WI38 (cell line): ENCODE measurements at regions not wholly inside any gene's neighbourhood (a gene's known extent, or its start where the extent isn't known, plus 50 kb on each side); places are given as distances from the start of the nearest gene placed in this dataset.
"Not testable (repeated sequence)": the region's sequence is repeated elsewhere in the genome, so short reads cannot be mapped to it uniquely, and the experiment has no call there.

Experiments used
- H3K4me3 ChIP-seq: 2 replicates; pipeline ENCODE4 v1.5.1; 2011; ENCODE audit warnings: low read depth, mild to moderate bottlenecking, control low read depth, low read length
- CTCF ChIP-seq: IDR thresholded peaks from 2 replicates; pipeline ENCODE4 v1.5.1; 2012; ENCODE audit warnings: low read depth, mild to moderate bottlenecking, control low read depth, low read length

GRCh38 chr4:162978398-162978797 is 188.3 kb downstream of the NAF1 start:
- no peak for TF ChIP-seq CTCF

DNA sequence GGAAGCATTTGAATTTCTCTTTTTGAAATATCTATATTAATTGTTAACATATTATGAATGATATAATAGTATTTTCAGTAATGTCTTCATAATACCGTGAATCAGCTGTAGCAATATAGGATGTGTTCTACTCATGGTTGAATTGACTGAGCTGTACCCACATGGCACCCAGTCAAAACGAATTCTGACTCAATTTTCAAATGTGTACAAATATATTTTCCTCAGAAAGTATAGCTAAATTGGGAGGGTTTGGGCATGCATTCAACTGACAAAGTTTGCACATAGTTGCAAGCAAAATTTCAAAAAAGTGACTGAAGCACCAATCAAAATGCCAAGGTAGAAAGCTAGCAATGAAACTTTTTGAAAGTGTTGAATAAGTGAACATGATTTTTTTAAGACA is 188.9 kb downstream of the NAF1 start:
- TF ChIP-seq CTCF = no peak
- H3K4me3 ChIP-seq = no peak overlapping the region

More at GRCh38 chr4:162978398-162978797, 188.3 kb downstream of the NAF1 start:
- no peak overlapping the region for H3K4me3 ChIP-seq

DNA sequence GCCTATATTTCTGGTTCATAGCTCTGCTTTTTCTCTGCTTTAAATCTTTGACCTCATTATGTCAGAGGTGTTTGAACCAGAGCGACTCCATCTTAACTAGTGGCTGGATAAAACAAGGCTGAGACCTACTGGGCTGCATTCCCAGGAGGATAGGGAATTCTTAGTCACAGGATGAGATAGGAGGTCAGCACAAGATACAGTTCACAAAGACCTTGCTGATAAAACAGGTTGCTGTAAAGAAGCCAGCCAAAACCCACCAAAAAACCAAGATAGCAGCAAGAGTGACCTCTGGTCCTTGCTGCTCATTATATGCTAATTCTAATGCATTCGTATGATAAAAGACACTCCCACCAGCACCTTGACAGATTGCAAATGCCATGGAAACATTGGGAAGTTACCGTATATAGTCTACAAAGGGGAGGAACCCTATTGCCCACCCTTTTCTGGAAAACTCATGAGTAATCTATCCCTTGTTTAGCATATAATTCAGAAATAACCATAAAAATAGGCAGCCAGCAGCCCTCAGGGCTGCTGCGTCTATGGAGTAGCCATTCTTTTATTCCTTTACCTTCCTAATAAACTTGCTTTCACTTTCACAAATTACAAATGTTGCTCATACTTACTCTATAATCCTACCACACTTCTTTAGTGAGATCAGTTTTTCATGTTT is 193.9 kb downstream of the NAF1 start:
- no peak for TF ChIP-seq CTCF
- H3K4me3 ChIP-seq = no peak overlapping the region

GRCh38 chr4:162969194-162969593 is 197.5 kb downstream of the NAF1 start:
- no peak for TF ChIP-seq CTCF
- no peak overlapping the region for H3K4me3 ChIP-seq

DNA sequence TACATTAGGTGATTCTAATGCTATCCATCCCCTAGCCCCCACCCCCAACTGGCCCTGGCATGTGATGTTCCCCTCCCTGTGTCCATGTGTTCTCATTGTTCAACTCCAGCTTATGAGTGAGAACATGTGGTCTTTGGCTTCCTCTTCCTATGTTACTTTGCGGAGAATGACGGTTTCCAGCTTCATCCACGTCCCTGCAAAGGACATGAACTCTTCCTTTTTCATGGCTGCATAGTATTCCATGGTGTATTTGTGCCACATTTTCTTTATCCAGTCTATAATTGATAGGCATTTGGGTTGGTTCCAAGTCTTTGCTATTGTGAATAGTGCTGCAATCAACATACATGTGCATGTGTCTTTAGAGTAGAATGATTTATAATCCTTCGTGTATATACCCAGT is 200.7 kb downstream of the NAF1 start:
- H3K4me3 ChIP-seq = not testable (repeated sequence)

GRCh38 chr4:162959046-162959445 is 207.6 kb downstream of the NAF1 start:
- no peak for TF ChIP-seq CTCF

DNA sequence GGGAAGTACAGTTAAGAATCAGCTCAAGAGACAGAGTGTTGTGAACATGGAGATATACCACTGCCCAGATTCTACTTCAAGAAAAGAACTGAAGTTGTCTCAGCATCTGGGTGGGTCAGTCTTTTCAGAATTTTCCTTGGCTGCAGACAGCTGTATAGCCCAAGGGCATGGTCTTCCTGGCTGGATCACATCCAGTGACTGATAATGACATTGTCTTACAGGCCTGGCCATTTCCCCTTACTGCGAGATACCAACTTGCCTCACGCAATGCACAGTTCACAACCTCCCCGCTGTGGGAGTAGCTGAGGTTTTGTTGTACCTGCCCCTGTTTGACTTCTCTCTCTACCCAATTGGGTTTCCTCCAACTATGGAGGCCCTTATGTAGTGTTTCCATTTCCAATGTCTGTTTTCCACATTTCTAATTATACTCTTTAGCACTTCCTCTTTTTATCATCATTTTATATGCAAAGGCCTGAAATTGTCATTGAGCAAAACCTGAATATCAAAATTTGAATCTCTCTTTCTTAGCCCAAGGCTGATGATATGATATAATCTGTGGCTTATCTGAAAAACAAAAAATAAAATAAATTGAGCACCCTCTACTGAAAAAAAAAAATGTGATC is 209.1 kb downstream of the NAF1 start:
- no peak overlapping the region for H3K4me3 ChIP-seq
- TF ChIP-seq CTCF = no peak

More at GRCh38 chr4:162959046-162959445, 207.6 kb downstream of the NAF1 start:
- no peak overlapping the region for H3K4me3 ChIP-seq
